HUES48 (cell line): ENCODE measurements at regions not wholly inside any gene's neighbourhood (a gene's known extent, or its start where the extent isn't known, plus 50 kb on each side); places are given as distances from the start of the nearest gene placed in this dataset.
"Not testable (repeated sequence)": the region's sequence is repeated elsewhere in the genome, so short reads cannot be mapped to it uniquely, and the experiment has no call there.

Experiments used
- H3K27ac ChIP-seq: one replicate; pipeline ENCODE4 v1.7.0; 2013; ENCODE audit warnings: low read depth, low read length, inconsistent platforms
- H3K27me3 ChIP-seq: 2 replicates; pipeline ENCODE4 v1.6.1; 2013; ENCODE audit warnings: mild to moderate bottlenecking, low read length; ENCODE audit not compliant: control insufficient read depth, insufficient read depth
- H3K36me3 ChIP-seq: 2 replicates; pipeline ENCODE4 v1.6.1; 2013; ENCODE audit warnings: low read length; ENCODE audit not compliant: control insufficient read depth, insufficient read depth
- H3K4me1 ChIP-seq: 2 replicates; pipeline ENCODE4 v1.6.1; 2013; ENCODE audit warnings: mild to moderate bottlenecking, low read length; ENCODE audit not compliant: control insufficient read depth, insufficient read depth
- H3K4me3 ChIP-seq: 2 replicates; pipeline ENCODE4 v1.5.1; 2013; ENCODE audit warnings: mild to moderate bottlenecking, low read depth, low read length
- H3K9ac ChIP-seq: 2 replicates; pipeline ENCODE4 v1.6.1; 2013; ENCODE audit warnings: mild to moderate bottlenecking, low read depth, low read length, moderate library complexity
- H3K9me3 ChIP-seq: 2 replicates; pipeline ENCODE4 v1.6.1; 2013; ENCODE audit warnings: low read length; ENCODE audit not compliant: control insufficient read depth, insufficient read depth

DNA sequence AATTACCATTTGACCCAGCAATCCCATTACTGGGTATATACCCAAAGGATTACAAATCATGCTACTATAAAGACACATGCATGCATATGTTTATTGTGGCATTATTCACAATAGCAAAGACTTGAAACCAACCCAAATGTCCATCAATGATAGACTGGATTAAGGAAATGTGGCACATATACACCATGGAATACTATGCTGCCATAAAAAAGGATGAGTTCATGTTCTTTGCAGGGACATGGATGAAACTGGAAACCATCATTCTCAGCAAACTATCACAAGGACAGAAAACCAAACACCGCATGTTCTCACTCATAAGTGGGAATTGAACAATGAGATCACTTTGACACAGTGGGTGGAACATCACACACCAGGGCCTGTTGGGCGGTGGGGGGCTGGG is 83.9 kb upstream of the MAP3K1 start:
- not testable (repeated sequence) for H3K27me3 ChIP-seq, H3K9me3 ChIP-seq, H3K36me3 ChIP-seq, H3K27ac ChIP-seq, H3K9ac ChIP-seq, H3K4me3 ChIP-seq
- peaks cover 22% of the 10 kb centered on the region for H3K4me1 ChIP-seq

DNA sequence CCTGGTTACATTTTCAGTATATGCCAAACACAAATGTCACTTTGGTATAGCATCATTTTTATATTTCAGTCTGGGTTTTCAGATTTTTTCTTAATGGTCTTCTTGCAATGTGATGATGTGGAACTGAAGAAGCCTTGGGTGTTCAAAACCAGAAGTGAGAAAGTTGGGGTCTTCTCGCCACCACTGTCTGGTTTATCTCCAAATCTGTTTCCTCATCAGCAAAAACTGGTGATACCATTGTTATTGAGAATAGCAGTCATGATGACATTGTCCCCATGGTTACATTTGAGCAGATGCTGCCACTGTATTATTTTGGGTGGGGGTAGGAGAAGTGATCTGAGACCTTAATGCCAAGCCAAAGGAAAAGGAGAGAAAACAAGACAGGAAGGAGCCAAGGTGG is 85.9 kb upstream of the MAP3K1 start:
- H3K36me3 ChIP-seq = no peaks in the 10 kb centered on the region
- no peaks in the 10 kb centered on the region for H3K27me3 ChIP-seq
- no peaks in the 10 kb centered on the region for H3K9me3 ChIP-seq
- H3K4me3 ChIP-seq = no peak overlapping the region
- peaks cover 14% of the 10 kb centered on the region for H3K4me1 ChIP-seq
- no peak overlapping the region for H3K27ac ChIP-seq
- no peak overlapping the region for H3K9ac ChIP-seq

DNA sequence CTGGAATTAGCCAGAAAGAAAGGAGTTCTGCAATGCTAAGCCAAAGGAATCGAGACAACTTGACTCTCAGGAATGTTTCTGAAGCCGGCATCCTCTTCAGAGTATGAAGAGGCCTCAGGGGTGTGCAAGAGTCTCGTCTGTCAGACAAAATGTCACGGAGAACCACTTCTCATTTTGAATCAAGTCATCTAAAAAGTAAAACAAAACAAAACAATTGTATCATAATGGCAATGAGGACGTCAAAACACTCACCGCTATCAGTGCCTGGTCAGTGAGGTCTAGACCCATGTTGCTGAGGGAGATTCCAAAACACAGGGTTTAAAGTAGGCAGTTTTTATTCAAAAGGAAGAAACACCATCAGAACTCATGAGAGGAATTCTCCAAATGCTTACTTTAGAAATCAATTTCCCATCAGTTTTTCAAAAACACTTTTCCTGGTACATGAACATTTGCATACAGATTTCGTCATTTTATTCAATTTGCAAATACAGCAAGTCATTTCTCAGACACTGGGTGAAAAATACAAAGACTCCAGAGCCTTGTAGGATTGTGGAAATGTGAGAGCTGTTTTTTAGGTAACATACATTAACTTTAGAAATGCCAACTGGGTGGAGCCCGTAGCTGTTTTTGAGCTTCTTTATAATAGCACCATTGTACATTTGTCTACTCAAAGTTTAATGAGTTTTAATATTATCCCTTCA is 89.5 kb upstream of the MAP3K1 start:
- no peak overlapping the region for H3K27ac ChIP-seq
- no peak overlapping the region for H3K4me3 ChIP-seq
- H3K27me3 ChIP-seq = no peaks in the 10 kb centered on the region
- no peaks in the 10 kb centered on the region for H3K36me3 ChIP-seq
- H3K9ac ChIP-seq = no peak overlapping the region
- no peaks in the 10 kb centered on the region for H3K4me1 ChIP-seq
- H3K9me3 ChIP-seq = no peaks in the 10 kb centered on the region

DNA sequence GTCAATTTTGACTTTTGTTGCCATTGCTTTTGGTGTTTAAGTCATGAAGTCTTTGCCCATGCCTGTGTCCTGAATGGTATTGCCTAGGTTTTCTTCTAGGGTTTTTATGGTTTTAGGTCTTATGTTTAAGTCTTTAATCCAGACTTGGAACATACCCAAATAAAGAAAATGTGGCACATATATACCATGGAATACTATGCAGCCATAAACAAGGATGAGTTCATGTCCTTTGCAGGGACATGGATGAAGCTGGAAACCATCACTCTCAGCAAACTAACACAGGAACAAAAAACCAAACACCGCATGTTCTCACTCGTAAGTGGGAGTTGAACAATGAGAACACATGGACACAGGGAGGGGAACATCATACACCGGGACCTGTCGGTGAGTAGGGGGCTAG is 90.5 kb upstream of the MAP3K1 start:
- not testable (repeated sequence) for H3K9ac ChIP-seq, H3K4me1 ChIP-seq, H3K27me3 ChIP-seq, H3K36me3 ChIP-seq, H3K27ac ChIP-seq, H3K4me3 ChIP-seq, H3K9me3 ChIP-seq

DNA sequence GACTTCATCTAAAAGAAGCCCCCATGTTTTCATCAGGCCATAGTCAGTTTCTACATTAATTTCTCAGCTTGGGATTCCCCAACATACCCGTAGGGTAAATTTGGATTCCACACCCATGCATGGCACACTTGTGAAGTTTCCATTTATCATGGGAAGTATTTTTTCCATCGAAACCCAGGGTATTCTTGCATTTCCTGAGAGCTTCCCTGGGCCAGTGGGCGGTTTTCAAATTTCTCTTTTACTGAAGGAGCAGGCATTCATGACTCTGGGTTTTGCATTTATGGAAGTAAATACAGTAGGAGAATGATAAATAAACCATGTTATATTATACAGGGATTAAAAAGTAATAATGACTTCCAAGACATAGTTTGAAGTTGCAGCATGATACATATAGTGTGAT is 93.0 kb upstream of the MAP3K1 start:
- no peaks in the 10 kb centered on the region for H3K36me3 ChIP-seq
- H3K9ac ChIP-seq = no peak overlapping the region
- no peaks in the 10 kb centered on the region for H3K27me3 ChIP-seq
- no peaks in the 10 kb centered on the region for H3K4me1 ChIP-seq
- no peak overlapping the region for H3K27ac ChIP-seq
- no peak overlapping the region for H3K4me3 ChIP-seq
- no peaks in the 10 kb centered on the region for H3K9me3 ChIP-seq

DNA sequence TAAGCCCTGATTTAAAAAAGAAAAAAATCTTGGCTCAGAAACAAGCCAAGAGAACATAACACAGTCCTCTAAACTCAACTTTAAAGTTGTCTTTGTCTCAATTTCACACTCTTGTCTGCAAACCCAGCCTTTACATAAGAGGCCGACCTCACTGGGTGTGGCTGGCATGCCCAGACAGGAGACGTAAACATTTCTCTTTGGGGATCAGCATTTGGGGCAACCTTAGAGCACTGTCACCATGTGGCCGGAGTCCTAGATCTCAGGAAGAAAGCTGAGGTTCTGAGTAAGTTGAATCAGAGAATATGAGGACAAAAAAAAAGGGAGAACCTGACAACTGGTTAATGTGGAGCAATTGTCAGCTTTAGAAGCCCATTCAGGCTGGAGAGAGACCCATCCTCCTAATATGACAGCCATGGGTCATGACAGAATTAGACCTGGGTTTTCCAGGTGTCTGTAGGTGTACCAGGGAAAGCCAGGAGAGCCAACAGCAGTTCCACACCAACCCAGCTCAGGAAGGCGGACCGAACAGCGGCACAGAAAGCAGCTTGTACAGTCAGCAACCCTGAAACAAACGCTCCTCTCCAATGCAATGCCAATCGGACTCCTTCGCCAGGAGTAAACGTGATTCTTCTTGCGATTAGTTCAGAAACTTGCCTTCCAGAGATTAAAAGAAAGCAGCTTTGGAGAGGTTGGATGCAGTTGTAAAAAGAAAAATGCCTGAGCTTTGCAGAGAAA is 97.9 kb upstream of the MAP3K1 start:
- H3K27ac ChIP-seq = no peak overlapping the region
- H3K4me1 ChIP-seq = peaks cover 17% of the 10 kb centered on the region
- no peak overlapping the region for H3K4me3 ChIP-seq

DNA sequence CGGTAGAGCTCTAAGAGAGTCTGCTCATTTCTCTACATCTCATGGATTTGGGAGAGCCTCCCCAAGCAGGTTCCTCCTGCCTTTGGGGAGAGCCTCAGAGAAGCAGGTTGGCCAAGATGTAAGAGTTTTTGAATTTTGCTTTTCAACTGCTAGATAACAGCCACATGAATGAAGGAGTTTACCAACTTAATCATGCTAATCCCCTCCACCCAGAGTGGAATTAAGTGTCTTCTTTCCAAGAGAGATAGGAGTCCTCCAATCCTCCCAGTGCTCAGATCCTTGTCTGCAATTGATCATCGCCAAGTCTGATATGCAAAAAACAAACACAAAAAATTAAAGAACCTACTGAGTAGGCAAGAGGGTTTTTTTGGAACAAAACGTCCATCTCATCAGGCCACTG is 99.4 kb upstream of the MAP3K1 start:
- Histone ChIP-seq H3K9me3 (no peaks in the 10 kb centered on the region), H3K4me3 (no peak overlapping the region), H3K36me3 (no peaks in the 10 kb centered on the region), H3K27me3 (no peaks in the 10 kb centered on the region), H3K27ac (no peak overlapping the region), H3K4me1 (peaks cover 17% of the 10 kb centered on the region), H3K9ac (no peak overlapping the region)

More for the DNA sequence above, 97.9 kb upstream of the MAP3K1 start:
- Histone ChIP-seq H3K9ac (no peak overlapping the region), H3K27me3 (no peaks in the 10 kb centered on the region), H3K9me3 (no peaks in the 10 kb centered on the region), H3K36me3 (no peaks in the 10 kb centered on the region)

DNA sequence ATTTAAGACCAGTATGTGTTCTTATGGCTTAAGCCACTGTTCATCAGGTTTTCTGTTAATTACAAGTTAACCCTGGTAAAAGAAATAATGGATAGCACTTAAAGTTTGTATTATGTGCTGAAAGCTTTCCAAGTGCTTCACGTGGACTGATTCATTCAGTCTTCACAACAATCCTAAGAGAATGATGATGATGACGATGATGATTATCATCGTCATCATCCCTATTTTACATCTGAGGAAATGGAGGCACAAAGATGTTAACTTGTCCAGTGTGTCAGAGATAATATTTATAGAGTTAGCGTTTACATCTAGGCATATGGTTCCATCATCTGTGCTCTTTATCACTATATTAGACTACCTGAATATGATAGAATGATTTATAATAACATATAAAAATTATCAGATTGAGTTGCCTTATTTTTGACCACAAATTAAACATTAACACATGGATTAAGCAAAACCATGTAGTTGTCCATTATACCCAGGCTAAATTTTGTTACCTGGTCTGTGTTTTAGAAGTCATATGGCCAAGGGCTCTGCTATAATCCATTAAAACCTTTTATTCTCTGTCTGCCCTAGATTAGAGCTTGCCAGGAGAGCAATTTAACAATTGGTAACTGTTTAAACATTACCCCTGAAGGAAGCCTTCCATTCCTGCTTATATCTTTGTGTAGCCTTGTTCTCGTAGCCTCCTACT is 102.3 kb upstream of the MAP3K1 start:
- H3K9me3 ChIP-seq = no peaks in the 10 kb centered on the region
- no peak overlapping the region for H3K27ac ChIP-seq

DNA sequence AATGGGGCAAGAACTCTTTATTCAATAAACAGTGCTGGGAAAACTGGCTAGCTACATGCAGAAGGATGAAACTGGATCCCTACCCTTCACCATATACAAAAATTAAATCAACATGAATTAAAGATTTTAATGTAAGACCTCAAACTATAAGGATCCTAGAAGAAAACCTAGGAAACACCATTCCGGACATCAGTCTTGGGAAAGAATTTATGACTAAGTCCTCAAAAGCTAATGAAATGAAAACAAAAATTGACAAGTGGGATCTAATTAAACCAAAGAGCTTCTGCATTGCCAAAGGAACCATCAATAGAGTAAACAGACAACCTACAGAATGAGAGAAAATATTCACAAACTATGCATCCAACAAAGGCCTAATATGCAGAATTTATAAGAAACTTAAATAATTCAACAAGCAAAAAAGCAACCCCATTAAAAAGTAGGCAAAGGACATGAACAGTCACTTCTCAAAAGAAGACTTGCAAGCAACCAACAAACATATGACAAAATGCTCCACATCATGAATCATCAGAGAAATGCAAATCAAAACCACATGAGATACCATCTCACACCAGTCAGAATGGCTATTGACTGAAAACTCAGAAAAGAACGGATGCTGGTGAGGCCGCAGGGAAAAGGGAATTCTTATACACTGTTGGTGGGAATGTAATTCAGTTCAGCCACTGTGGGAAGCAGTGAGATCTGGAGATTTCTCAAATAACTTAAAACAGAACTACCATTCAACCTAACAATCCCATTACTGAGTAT is 104.3 kb upstream of the MAP3K1 start:
- no peaks in the 10 kb centered on the region for H3K36me3 ChIP-seq
- peaks cover 22% of the 10 kb centered on the region for H3K4me1 ChIP-seq
- no peak overlapping the region for H3K27ac ChIP-seq
- no peaks in the 10 kb centered on the region for H3K27me3 ChIP-seq
- no peak overlapping the region for H3K4me3 ChIP-seq
- H3K9ac ChIP-seq = no peak overlapping the region
- H3K9me3 ChIP-seq = no peaks in the 10 kb centered on the region

More for the DNA sequence above, 102.3 kb upstream of the MAP3K1 start:
- H3K4me1 ChIP-seq = peaks cover 17% of the 10 kb centered on the region
- H3K36me3 ChIP-seq = no peaks in the 10 kb centered on the region
- H3K4me3 ChIP-seq = no peak overlapping the region
- H3K9ac ChIP-seq = no peak overlapping the region
- H3K27me3 ChIP-seq = no peaks in the 10 kb centered on the region

DNA sequence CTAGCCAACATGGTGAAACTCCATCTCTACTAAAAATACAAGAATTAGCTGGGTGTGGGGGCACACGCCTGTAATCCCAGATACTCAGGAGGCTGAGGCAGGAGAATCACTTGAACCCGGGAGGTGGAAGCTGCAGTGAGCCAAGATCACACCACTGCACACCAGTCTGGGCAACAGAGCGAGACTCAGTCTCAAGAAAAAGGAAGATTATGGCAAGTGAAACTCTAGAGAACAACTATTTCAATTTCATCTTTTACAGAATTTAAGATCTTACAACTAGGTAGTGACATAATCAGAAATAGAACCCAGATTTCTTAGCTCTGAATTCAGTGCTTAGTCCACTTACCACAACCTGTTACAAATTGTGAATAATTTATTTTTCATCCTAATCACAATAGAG is 108.8 kb upstream of the MAP3K1 start:
- Histone ChIP-seq H3K27ac (no peak overlapping the region), H3K4me3 (no peak overlapping the region), H3K27me3 (no peaks in the 10 kb centered on the region), H3K36me3 (no peaks in the 10 kb centered on the region), H3K9me3 (no peaks in the 10 kb centered on the region), H3K4me1 (peaks cover 12% of the 10 kb centered on the region), H3K9ac (no peak overlapping the region)
